ENCODE measurements at regions not wholly inside any gene's neighbourhood (a gene's known extent, or its start where the extent isn't known, plus 50 kb on each side); places are given as distances from the start of the nearest gene placed in this dataset.
"Not testable (repeated sequence)": the region's sequence is repeated elsewhere in the genome, so short reads cannot be mapped to it uniquely, and the experiment has no call there.

DNA sequence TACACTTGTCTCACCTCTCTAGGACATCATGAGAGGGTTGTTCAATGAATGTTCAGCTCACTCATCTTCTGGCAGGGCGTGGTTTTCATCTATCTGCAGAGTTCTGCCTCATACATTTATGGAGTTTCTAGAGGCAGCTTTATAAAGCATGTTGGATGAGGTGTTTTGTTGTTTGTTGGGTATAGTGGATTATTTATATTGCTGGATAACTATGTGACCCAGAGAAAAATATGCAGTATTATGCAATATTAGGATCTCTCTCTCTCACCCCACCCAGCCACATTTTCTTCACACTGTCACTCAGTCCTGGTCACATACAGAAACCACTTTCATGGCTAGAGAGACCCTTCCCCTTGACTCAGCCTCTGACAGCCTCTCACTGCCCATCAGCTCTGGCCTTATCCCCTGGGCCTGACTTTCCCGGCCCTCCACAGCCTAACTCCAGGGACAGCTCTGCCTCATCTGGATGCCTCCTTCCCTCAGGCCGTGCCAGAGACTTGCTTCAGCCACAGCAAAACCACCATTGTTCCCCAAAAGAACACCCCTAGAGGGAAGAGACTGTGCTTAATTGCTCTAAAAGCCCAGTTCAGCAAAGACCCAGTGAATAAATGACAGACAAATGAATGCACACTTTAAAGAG is 260.3 kb downstream of the MYCN start:
- DNase-seq (ENCODE audit: low spot score) = no peak

DNA sequence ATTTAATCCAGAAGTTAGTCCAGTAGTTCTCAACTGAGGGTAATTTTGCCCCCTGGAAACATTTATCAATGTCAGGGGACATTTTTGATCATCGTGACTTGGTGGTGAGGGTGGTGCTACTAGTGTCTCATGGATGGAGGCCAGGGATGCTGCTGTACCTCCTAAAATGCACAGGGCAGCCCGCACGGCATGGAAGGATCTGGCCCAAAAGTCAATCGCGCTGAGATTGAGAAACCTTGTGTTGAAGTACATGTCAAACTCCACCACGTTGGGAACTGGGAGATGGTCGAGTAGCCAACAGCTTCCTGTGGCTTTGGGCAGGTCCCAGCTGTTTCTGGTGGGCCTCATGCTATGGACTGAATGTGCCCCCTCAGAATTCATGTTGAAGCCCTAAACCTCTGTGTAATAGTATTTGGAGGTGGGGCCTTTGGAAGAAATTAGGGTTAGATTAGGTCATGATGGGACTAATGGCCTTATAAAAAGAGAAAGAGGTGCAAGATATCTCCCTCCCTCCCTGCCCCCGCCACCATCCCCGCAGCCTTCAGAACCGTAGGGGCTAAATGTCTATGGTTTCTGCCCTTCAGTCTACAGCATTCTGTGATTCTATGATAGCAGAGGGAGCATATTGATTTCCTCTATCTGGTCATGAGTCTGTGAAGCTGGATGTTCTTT is 259.7 kb downstream of the MYCN start:
- no peak for DNase-seq (ENCODE audit: low spot score)

DNA sequence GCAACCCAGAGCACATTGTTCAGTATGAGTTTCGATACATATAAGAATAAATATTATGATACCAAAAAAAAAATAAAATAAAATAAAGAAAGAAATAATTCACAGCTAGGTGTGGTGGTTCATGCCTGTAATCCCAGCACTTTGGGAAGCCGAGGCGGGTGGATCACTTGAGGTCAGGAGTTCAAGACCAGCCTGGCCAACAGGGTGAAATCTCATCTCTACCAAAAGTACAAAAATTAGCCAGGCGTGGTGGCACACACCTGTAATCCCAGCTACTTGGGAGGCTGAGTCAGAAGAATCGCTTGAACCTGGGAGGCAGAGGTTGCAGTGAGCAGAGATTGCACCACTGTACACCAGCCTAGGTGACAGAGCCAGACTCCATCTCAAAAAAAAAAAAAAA is 258.9 kb downstream of the MYCN start:
- DNase-seq (ENCODE audit: low spot score) = not testable (repeated sequence)

DNA sequence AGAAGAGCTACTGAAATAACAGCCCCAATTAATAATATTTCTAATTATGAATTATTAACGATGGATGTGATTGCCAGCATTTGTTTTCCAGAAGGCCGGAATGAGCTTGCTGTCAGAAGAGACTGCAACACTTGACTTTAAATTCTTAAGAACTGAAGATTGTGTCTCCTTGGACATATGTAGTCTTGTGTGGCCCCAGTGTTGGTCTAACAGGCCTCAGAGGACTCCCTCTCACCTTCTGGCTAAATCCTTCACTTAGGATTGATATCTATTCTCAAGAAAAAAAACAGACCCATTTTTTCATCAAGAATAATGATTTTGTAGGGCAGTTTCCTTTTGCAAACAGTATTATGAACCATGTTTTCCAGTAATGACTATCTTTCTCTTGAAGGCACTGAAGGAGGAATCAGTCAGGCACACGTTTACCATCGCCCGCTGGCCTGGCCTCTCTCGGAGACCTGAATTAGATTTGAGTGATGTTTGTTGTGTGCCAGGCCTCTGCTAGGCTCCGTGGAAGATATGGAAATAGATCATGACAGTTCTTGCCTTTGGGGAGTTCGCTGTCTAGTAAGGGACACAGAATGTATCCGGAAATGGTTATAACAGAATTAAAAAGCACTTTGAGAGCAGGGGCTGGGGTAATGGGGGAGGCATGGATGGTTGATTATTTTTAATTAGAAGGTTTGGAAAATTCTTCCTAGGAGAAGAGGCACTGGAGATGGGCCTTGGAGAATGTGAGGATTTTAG is 258.0 kb downstream of the MYCN start:
- no peak for DNase-seq (ENCODE audit: low spot score)

DNA sequence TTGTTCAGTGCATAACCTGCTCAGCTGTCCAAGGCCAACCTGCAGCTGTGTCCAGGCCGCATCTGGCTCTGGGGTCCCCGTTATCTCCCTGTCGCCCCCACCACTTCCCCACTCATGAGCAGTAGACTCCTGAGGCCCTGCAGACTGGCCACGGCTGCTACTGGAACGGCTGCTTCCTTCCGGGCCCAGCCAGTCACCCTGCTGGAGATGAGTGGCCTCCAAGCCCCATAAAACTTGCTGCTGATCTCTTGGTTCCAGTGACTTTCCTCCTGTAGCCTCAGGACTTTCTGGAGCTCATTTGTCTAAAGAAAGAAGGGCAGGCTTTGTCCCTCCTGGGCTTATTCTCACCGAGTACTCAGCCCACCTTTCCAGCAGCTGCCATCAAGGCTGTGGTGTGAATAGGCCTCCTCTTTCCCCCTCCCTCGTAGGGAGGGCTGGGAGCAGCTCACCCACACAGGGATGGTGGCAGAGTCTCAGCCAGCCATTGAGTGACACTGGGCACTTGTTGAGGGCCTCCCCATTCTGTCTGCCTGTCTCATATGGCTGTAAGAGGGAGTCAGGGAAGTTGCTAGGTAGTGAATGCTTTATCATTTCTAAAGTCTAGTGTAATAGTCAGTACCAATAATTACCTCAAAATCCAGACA is 257.3 kb downstream of the MYCN start:
- DNase-seq (ENCODE audit: low spot score) = no peak

DNA sequence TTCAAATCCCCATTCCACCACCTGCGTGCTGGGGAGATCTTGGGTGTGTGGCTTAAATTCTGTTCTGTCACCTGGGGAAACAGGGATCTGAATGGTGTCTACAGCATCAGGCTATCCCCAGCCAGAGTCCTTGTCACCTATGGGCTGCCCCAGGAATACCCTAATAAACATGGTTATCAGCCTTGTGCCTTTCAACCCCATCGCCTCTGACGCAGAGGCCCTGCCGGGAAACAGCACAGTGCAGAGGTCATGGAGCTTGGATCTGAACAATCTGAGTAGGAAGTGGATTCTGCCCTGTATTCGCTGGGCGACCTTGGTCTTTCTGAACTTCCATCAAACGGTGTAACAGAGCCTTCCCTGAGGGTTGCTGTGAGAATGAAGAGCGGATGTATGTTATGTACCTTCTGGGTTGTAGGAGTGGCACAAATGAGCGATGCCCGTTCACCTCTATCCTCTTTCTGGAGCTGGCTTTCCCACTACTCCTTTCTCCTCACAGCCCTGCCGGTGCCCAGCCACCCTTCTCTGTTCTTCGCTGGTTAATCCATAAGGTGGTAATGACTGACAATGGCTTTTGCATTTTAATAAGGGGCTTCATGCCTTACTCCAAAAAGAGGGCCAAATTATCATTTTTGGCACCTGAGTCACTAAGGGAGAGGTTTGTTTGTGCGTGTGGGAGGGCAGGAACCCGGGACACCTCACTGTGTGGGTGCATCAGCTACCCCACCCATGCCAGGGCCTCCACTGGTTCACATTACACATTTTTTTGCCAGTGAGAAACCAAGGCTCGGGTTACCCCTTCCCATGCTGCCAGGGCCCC is 256.5 kb downstream of the MYCN start:
- no peak for DNase-seq (ENCODE audit: low spot score)

DNA sequence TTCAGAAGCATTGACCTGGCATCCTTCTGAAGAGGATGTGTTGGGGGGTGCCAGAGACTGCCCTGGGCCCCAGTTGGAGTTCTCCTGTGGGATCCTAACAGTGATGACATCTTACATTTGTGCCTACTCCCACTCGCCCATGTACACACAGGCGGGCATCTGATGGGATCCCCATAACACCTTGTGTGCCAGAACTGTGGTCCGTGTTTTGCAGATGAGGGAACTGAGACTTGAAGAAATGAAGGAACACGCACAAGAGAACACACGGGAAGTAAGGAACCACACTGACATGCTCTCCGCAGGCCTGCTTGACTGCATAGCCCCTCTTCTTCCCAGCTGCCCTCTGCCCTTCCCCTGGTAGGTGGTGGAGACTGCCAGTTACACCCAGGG is 255.3 kb downstream of the MYCN start:
- no peak for DNase-seq (ENCODE audit: low spot score)

DNA sequence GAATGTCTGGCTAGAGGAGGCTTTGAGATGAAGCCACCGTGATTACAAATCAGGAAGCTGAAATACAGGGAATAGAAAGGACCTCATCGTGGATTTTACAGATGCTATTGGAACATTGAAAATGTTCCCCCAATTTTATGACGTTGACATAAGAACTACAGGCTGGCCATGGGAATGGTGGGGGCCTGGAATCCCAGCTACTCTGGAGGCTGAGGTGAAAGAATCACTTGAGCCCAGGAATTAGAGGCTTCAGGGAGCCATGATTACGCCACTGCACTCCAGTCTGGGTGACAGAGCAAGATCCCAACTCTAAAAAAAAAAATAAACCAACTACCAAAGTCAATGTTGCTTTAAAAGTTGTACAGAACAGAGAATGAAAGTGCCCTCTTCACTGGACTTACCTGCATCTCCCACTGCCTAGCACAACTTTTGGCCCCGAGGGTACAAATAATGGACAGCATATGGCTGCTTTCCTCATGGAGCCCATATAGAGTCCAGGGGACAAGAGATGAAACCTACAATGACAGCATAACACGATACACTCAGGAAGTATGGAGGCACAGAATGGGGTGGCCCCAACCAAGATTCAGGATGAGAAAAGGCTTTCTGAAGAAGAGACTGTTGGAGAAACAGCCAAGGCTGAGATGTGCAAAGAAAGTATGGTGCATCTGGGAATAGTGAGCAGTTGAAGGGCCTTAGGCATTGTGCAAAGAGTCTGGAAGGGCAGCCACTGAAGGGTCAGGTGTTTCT is 254.8 kb downstream of the MYCN start:
- no peak for DNase-seq (ENCODE audit: low spot score)

DNA sequence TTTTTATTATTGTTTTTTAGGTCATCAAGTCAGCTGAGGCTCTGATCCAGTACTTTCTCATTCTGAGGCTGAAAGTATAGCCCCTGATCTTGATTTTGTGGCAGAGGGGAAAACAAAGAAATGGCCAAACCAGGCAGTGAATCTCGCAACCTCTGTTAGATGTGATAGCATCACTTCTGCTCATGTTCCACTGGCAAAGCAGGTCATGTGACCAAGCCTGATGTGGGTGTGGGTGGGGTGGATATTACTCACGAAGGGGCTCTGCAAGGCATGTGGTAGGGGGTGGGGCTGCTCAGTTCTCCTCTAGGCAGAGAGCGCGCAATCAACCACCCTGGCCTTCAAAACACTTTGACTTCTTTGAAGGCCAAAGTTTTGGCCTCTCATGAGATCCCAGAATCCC is 254.2 kb downstream of the MYCN start:
- no peak for DNase-seq (ENCODE audit: low spot score)

DNA sequence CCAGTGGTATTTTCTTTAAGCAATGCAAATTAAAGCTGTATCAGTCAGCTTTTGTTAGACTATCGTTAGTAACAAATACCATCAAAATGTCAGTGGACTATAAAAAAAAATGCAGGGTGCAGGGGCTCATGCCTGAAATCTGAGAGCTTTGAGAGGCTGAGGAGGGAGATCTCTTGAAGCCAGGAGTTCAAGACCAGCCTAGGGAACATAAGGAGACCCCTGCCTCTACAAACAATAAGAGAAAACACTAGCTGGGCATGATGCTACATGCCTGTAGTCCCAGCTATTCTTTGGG is 253.7 kb downstream of the MYCN start:
- DNase-seq (ENCODE audit: low spot score) = no peak

DNA sequence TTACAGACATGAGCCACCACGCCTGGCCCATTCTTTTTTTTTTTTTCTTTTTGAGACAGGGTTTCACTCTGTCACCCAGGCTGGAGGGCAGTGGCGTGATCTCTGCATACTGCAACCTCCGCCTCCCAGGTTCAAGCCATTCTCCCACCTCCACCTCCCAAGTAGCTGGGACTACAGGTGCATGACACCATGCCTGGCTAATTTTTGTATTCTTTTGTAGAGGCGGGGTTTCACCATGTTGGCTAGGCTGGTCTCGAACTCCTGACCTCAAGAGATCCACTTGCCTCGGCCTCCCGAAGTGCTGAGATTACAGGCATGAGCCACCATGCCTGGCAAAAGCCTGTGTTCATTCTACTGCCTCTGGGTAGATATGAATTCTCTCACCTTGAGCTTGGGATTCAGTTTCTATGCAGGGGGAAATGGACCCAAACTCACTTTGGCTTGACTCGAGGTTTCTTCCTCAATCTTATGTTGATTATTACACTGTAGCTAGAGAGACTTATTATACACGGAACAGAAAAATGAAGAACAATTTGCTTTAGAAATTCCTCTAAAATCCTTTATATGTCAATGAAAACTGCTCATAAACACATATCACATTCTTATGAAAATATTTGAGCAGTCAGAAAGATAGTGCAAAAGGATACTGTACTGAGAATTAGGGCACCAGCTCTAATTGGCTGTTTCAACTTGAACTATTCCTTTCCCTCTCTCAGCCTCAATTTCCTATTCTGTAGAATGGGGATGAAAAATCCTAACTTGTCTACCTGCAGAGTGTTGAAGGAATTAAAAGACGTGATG is 252.3 kb downstream of the MYCN start:
- DNase-seq (ENCODE audit: low spot score) = no peak

DNA sequence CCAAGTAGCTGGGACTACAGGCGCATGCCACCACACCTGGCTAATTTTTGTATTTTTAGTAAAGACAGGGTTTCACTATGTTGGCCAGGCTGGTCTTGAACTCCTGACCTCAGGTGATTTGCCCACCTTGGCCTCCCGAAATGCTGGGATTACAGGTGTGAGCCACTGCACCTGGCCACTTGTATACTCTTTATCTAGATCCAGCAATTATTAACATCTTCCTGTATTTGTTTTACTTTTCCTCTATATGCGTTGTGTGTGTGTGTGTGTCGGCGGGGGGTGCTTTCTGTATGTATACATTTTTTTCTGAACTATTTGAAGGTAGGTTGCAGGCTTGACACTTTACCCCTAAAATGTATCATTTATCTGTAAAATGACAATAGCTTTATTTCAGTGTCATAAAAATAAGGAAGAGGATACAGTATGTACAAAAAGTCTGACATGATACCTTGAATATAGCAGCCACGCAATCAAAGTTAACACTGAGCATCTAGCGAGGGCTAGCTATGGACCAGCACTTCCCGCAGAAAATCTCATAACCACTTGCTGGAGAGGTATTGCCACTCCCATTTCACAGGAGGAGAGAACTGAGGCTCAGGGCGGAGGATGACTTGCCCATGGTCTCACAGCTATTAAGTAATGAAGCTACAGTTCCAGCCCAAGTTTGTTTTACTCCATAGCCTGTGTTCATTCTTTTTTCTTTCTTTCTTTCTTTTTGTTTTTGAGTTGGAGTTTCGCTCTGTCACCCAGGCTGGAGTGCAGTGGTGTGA is 251.3 kb downstream of the MYCN start:
- no peak for DNase-seq (ENCODE audit: low spot score)

DNA sequence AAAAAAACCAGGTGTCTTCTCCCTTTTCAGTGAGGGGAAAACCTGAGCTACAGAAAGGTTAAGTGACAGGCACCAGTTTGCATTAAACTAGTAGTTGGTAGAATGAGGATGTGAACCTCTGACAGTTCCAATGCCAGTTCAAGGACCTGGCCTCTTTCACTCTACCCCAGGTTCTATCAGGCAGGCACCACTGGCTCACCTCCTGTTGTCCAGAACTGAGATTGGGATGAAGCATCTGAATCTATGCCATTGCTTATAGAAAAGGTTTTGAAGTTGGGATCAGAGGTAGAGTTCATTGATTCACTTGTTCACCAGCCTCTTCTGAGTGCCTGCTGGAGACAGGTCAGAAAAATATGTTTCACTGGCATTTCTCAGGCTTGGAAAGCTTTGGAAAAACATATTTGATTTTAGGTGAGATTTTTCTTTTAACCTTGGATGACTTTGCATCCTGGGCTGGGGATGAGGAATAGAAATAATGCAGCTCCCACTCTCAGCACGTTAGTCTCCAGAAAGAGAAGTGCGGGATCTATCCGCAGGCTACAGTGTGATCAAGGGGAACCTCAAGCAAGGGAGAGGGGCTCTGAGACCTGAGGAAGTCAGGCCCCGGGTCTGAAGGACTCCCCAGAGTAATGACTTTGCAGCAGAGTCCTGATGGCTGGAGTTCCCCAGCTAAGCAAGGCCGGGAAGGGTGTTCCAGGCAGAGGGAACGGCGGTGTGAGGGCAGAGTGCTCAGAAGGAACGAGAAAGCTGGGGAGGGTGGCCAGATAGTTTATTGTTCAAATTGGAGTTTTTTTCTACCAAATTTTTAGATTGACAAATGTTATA is 250.3 kb downstream of the MYCN start:
- DNase-seq (ENCODE audit: low spot score) = no peak

DNA sequence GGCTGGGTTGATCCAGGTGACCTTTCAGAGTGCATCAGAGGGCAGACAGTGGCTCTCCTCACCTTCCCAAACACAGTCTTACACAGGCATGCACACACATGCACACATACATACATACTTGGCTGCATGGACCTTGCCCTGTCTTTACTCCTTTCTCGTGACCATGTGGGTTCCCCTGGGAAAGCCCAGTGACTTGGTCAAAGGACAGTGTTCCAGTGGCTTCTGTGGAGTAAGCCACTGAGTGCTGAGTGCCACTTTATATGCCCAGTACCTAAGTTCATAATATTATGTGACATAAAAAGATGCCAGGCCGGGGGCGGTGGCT is 249.4 kb downstream of the MYCN start:
- DNase-seq (ENCODE audit: low spot score) = no peak

DNA sequence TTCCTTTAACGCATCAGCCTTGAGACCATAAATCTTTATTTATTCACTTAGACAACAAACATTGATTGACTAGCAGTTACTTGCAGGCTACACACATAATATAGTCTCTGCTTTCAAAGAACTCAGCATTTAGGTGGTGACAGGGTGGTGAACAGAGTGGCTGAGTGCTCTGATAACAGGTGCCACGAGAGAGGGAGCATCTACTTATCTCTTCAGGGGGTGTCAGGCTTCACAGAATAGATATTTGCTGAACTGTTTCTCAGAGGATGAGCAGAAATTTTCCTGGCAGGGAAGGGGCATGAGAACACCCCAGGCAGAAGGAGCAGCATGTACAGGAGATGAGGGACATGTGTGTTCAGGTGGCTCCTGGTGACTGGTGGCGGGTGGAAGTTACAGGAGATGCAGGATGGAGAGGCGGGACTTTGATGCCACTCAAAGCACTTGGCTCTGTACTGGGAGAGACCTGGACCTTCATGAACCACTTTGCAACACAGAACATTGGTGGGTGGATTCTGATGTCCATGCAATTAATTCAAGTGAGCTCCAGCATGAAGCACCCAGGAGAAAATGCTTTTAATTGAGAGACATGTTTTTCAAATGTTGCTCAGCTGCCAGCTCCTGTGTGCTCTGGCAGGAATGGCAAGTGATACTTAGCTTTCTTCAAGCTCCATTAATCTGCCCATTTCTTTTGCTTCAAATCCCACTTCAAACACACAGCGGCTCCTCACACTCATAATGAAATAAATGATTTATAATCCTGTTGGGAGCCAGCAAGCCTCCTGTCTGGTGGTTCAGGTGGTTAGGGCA is 248.9 kb downstream of the MYCN start:
- DNase-seq (ENCODE audit: low spot score) = no peak

DNA sequence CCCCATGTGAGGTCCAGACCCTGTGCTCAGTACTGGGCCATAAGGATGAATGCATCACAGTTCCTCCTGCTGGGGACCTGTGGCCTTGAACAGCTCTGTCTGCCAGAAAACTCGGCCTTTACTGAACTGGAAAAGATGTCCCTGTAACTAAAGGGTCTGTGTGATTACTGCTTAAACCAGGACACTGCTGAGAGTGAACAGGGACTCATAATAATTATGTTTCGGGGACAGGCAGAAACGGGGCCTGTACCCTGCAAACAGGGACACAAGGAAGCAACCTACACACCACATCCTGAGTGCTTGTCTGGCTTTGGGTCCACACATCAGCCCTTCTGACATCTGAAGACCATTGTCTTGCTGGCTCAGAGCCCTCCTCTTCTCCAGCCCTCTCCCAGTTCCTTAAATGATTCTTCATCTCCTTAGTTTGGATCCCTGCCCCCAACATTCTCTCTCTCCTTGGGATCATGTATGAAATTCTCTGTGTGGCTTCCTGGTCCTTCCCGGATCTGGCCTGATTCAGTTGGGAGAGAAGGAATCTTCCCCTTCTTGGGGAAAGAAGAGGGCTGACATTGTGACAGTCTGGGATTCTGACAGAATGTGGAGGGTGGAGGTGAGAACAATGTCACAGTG is 248.0 kb downstream of the MYCN start:
- no peak for DNase-seq (ENCODE audit: low spot score)

DNA sequence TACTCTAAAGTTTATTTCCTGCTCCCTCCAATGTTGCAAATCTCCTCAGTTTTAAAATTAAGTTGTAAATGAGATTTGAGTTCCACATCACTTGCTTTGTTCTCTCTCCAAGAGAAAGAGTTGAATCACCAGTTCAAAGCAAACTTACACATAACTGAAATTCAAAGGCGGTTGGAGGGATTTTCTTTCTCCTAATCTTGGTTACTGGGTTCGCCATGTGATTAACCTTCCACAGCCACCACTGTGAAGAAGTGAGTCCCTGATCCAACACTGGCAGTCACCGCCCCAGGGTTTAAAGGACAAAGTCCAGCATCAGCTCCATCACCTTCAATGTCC is 247.1 kb downstream of the MYCN start:
- no peak for DNase-seq (ENCODE audit: low spot score)
